ENCODE measurements at regions not wholly inside any gene's neighbourhood (a gene's known extent, or its start where the extent isn't known, plus 50 kb on each side); places are given as distances from the start of the nearest gene placed in this dataset.

GRCh38 chr17:55571095-55571494, 59.8 kb upstream of the SMIM36 start:
- BruUV-seq (replicated peaks), result no TSS peak
- intact Hi-C loops (cut with micrococcal nuclease; ENCODE audit: unreplicated experiment), result no loop called here
- Mint-ChIP-seq H3K36me3 (ENCODE audit: insufficient read depth, unreplicated experiment) (no peaks in the 10 kb centered on the region), H3K27ac (ENCODE audit: unreplicated experiment) (no peak overlapping the region), H3K4me3 (ENCODE audit: low read depth, unreplicated experiment) (no peak overlapping the region), H3K4me1 (ENCODE audit: low read depth, unreplicated experiment) (peaks cover 16% of the 10 kb centered on the region), H3K27me3 (ENCODE audit: unreplicated experiment) (no peaks in the 10 kb centered on the region), H3K9me3 (ENCODE audit: low read depth, unreplicated experiment) (no peaks in the 10 kb centered on the region)
- TF ChIP-seq CTCF (IDR thresholded peaks at IDR 0.05; ENCODE audit: unreplicated experiment), result no peak
- no peak for DNase-seq
- CTCF ChIA-PET, result no interaction called here

GRCh38 chr17:55570391-55570790, 59.1 kb upstream of the SMIM36 start:
- no peaks in the 10 kb centered on the region for H3K27me3 Mint-ChIP-seq (ENCODE audit: unreplicated experiment)
- BruUV-seq (replicated peaks), result no TSS peak
- intact Hi-C loops (cut with micrococcal nuclease; ENCODE audit: unreplicated experiment), result no loop called here
- no peak for TF ChIP-seq CTCF (IDR thresholded peaks at IDR 0.05; ENCODE audit: unreplicated experiment)
- H3K27ac Mint-ChIP-seq (ENCODE audit: unreplicated experiment), result no peak overlapping the region
- H3K36me3 Mint-ChIP-seq (ENCODE audit: insufficient read depth, unreplicated experiment), result no peaks in the 10 kb centered on the region
- no peak for DNase-seq
- peaks cover 16% of the 10 kb centered on the region for H3K4me1 Mint-ChIP-seq (ENCODE audit: low read depth, unreplicated experiment)
- CTCF ChIA-PET, result no interaction called here
- H3K9me3 Mint-ChIP-seq (ENCODE audit: low read depth, unreplicated experiment), result no peaks in the 10 kb centered on the region
- no peak overlapping the region for H3K4me3 Mint-ChIP-seq (ENCODE audit: low read depth, unreplicated experiment)

- Mint-ChIP-seq H3K27ac (ENCODE audit: unreplicated experiment) (no peak overlapping the region), H3K36me3 (ENCODE audit: insufficient read depth, unreplicated experiment) (no peaks in the 10 kb centered on the region), H3K4me1 (ENCODE audit: low read depth, unreplicated experiment) (peaks cover 16% of the 10 kb centered on the region), H3K4me3 (ENCODE audit: low read depth, unreplicated experiment) (no peak overlapping the region), H3K27me3 (ENCODE audit: unreplicated experiment) (no peaks in the 10 kb centered on the region), H3K9me3 (ENCODE audit: low read depth, unreplicated experiment) (no peaks in the 10 kb centered on the region)
- no TSS peak for BruUV-seq (replicated peaks)
- CTCF ChIA-PET, result no interaction called here
- no peak for DNase-seq
- intact Hi-C loops (cut with micrococcal nuclease; ENCODE audit: unreplicated experiment), result no loop called here
- no peak for TF ChIP-seq CTCF (IDR thresholded peaks at IDR 0.05; ENCODE audit: unreplicated experiment)
These were observed 56.3 kb upstream of the SMIM36 start for GRCh38 chr17:55567240-55568214.

GRCh38 chr17:55564081-55564480, 52.8 kb upstream of the SMIM36 start:
- H3K4me3 Mint-ChIP-seq (ENCODE audit: low read depth, unreplicated experiment), result no peak overlapping the region
- no peaks in the 10 kb centered on the region for H3K36me3 Mint-ChIP-seq (ENCODE audit: insufficient read depth, unreplicated experiment)
- TF ChIP-seq CTCF (IDR thresholded peaks at IDR 0.05; ENCODE audit: unreplicated experiment), result no peak
- no peak overlapping the region for H3K27ac Mint-ChIP-seq (ENCODE audit: unreplicated experiment)
- BruUV-seq (replicated peaks), result no TSS peak
- DNase-seq, result no peak
- CTCF ChIA-PET, result no interaction called here
- no peaks in the 10 kb centered on the region for H3K27me3 Mint-ChIP-seq (ENCODE audit: unreplicated experiment)
- intact Hi-C loops (cut with micrococcal nuclease; ENCODE audit: unreplicated experiment), result no loop called here
- no peaks in the 10 kb centered on the region for H3K9me3 Mint-ChIP-seq (ENCODE audit: low read depth, unreplicated experiment)
- H3K4me1 Mint-ChIP-seq (ENCODE audit: low read depth, unreplicated experiment), result peaks cover 16% of the 10 kb centered on the region
